Fibroblast of skin of left biceps (primary cell): ENCODE measurements at regions not wholly inside any gene's neighbourhood (a gene's known extent, or its start where the extent isn't known, plus 50 kb on each side); places are given as distances from the start of the nearest gene placed in this dataset.

Experiments
- DNase-seq, 2 experiments: peaks; one replicate each; pipeline ENCODE4 v3.0.0-alpha.2; 2013; ENCODE audit warnings: low read depth in 2 of 2

DNA sequence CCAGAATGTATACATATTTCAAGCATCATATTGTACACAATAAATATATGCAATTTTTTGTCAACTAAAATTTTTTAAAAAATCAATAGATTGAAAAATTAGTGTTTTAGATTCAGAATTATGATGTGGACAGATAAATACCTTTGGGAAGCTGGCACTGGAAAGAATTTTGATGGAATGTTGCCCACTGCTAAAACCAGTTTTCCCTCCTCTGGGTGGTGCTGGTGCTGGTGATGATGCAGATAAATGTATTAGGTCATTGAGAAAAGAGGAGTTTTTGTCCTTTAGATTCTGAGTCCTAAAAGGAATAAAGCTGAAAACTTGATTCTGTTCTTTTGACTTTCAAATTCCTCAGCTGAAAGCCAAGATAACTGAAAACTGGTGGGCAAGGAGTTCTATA lies 56.0 kb upstream of the SUCLG2 start:
- DNase-seq = no peak

DNA sequence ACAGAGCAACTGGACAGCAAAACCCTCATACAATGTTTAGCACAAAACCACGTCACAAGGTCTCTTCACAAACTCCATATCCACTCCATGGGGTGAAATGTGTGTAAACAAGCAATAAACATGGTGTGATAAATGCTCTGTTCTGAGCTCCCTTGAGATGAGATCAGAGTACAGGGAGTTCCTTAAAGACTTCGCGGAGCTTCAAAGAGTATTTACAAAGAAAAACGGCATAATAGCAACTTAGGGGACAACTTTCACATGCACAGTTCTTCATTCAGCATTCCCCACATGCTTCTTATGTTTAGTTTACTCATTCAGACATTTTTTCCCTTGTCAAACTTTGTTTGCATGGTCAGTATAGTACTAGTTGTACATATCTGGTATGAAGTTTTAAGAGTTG lies 52.5 kb upstream of the SUCLG2 start:
- DNase-seq = no peak

DNA sequence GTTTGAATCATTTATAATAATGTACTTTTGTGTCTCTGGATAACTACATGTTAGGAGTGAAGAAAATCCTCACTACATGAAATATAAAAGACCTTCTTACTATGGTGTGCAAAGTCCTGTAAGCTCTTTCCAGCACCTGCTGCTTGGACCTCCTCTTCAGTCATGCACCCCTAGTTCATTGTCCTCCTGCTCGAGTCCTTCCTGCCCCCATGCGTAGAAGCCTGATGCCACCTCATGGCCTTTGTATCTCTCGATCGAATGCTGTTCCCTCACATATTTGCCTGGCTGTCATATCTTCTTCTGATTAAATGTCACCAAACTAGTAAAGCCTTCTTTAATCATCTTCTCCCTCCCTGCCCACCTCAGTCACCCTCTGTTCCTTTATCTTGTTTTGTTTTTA lies 49.9 kb upstream of the SUCLG2 start:
- no peak for DNase-seq
